HG03066 (cell line): ENCODE measurements at regions not wholly inside any gene's neighbourhood (a gene's known extent, or its start where the extent isn't known, plus 50 kb on each side); places are given as distances from the start of the nearest gene placed in this dataset.

ENCODE experiments used
- ATAC-seq: cut with Tn5 transposase; IDR thresholded peaks from one replicate; pipeline ENCODE4 v1.9.1; 2021; ENCODE audit warnings: low read depth; ENCODE audit not compliant: unreplicated experiment

- no peak for ATAC-seq
Measured at GRCh38 chr2:790634-791245, 113.5 kb upstream of the TMEM18 start.

DNA sequence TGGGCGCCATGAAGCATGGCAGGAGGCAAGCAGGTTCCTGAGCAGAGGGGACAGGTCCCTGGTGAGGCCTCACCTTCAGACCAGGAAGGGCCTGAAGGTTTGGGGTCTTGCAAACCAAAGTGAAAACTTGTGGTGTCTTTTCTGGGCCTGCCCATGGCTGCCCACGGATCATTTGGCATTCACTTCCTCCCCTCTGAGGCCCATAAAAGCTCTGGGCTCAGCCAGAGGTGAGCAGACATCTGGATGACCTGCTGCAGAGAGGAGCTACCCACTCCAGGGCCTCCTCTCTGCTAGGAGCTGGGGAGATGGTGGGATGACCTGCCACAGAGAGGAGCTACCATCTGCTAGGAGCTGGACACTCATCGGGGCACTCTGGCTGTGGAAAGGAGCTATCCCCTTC is 112.9 kb upstream of the TMEM18 start:
- no peak for ATAC-seq

GRCh38 chr2:789529-789928 is 112.3 kb upstream of the TMEM18 start:
- ATAC-seq: no peak

DNA sequence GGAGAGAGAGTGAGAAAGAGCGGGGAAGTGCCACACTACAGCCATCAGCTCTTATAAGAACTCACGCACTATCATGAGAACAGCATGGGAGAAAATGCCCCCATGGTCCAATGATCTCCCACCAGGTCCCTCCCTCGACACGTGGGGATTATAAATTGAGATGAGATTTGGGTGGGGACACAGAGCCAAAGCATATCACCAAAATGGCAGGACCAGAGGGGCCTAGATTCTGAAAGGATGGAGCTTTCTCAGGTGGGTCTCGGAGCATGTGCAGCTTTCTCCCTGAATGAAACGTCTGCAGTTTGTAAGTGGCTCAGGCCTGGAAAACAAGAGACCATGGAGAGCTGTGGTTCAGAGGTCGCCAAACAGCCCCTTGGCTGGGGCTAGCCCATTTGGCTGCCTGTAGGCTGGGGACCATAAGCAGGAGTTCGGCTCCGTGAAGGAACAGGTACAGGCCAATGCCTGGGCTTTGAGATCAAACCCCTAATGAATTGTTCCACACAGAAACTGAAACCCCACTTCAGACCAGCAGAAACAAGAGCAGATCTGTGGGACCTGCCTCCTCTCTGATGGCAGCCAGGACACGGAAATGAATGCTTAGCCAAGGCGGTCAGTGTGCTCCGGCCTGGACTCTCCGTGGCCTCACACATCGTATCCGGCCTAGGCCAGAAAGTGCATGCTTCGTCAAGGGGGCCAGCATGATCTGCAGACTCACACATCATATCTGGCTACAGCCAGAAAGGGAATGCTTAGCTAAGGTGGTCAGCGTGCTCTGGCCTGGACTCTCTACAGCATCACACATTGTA is 111.2 kb upstream of the TMEM18 start:
- no peak for ATAC-seq

GRCh38 chr2:784753-785152 is 107.5 kb upstream of the TMEM18 start:
- ATAC-seq: no peak

- ATAC-seq: no peak
Measured at GRCh38 chr2:780581-780980, 103.4 kb upstream of the TMEM18 start.

- ATAC-seq: no peak
Measured at GRCh38 chr2:780002-780401, 102.8 kb upstream of the TMEM18 start.

GRCh38 chr2:778731-779350 is 101.6 kb upstream of the TMEM18 start:
- no peak for ATAC-seq

DNA sequence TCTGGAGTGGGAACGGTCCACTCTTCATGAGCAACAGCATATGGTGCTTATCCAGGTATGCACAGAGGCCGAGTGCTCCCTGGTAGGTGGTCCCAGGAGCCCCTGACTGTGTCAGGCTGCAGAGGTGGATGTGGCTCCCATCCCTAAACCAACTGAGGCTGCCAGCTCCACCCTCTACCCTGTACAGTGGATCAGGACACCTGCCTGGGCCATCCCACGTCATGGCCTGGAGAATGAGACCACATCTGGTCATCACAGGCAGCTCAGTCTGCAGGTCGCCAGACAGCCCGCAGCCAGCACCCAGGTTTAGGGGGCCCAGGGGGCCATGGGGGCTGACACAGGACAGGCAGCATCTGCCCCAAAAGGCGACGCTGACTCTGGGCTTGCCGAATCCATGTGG is 100.3 kb upstream of the TMEM18 start:
- ATAC-seq: no peak

DNA sequence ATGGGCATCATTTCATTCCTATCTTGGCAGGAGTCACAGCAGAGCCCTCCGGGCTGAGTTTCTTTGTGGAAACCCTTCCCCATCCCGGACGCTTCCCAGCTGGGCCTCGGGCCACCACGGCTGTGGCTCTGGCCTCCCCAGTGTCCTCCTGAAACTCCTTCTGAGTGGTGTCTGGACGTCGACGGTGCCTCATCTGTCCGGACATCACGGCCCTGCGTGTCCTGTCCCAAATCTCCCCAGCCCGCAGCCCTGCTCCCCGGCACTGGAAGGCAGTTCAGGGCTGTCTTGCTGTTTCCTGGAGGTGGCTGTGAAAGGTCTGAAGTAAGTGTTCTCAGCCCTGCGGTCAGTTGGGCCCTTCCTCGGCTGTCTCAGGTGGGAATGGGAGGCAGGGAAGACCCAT is 99.8 kb upstream of the TMEM18 start:
- no peak for ATAC-seq

- no peak for ATAC-seq
Measured at GRCh38 chr2:776487-776886, 99.3 kb upstream of the TMEM18 start.

- no peak for ATAC-seq
Measured at GRCh38 chr2:776038-776437, 98.8 kb upstream of the TMEM18 start.

DNA sequence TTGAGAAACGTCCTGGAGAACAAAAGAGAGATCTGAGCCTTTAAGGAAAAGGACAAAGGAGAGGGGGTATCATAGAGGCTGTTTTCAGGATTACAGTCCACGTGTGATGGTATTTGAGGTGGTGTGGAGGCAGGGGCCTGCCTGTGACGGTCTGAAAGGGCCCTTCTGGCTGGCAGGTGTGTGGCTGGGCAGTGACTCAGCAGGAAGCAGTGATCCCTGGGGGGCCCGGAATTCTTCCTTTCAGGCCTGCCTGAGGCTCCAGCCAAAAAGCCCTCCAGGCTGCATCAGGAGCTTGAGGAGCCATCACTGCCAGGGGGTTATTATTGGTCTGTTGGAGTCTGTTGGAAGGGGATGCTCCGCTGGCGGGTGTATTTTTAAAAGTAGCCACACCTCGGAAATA is 97.2 kb upstream of the TMEM18 start:
- ATAC-seq: no peak

- ATAC-seq: no peak
Measured at GRCh38 chr2:773256-774160, 96.3 kb upstream of the TMEM18 start.

GRCh38 chr2:771538-771937 is 94.3 kb upstream of the TMEM18 start:
- no peak for ATAC-seq

- no peak for ATAC-seq
Measured at GRCh38 chr2:770776-771175, 93.6 kb upstream of the TMEM18 start.

DNA sequence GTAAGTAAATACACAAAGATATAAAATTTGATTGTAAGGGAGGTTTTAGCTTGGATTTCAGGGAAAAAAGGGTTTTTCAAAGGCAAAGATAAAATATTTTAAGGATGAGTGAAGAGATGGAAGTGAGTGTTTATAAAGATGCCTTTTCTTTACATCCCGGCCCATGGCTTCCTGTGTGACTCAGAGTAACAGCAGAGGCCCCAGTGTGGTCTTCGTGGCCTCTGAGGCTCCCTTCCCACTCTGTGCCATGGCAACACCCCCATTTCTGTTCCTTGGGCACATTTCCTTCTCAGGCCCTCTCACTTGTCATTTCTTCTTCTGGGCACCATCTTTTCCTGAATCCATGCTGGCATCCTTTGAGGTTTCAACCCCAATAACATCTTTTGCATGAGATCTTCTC is 92.6 kb upstream of the TMEM18 start:
- ATAC-seq: no peak

GRCh38 chr2:768451-768850 is 91.2 kb upstream of the TMEM18 start:
- no peak for ATAC-seq

DNA sequence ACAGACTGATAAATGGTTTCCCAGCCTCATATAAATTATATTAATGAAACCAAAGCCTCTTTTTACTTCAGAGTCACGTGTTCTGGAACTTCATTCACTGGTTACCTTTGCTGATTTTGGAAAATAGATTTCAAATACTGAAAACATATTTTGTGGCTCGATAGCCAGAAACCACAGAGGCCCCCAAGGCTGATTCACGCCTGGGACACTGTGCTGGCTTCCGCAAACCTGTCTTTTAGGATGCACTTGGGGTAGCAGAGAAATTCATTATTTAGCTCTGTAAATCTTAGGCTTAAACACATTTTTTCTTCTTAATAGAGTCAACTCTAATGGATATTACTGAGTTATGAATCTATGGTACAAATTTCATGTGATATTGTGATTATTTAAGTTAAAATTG is 90.7 kb upstream of the TMEM18 start:
- ATAC-seq: no peak

DNA sequence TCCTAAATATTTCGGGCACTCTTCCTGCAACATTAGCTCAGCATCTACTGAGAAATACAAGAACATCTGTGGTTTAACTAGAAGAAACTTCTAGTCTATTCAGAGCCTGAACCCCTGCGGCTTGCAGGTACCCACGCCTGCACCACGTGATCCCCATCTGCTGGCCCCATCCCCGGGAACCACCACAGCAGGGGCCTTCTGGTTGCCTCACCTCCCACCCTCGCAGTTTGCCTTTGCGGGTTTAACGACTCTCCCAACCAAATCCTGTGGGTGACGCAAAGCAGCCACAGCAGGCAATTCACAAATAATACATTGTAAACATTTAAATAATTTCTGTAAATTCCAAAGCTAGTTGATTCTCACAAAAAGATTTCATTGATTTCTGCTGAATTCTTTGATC is 90.2 kb upstream of the TMEM18 start:
- ATAC-seq: no peak

DNA sequence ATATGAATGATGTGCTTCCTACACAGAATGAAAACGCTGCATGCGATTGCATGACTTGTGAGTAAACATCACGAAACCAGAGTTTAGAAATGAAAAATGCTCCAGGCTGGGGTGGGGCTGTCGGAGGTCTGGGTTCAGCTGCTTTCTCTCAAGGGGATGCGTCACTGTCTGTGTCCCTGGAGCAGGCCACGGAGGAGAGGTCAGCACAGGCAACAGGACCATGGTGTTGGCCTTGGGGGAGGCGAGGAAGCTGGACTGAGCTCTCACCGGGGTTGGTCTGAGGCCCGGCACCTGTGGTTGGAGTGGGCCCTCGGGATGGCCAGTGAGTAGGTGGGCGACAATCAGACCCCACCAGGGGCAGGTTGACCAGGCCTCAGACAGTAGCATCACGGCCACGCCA is 89.0 kb upstream of the TMEM18 start:
- ATAC-seq: no peak
